H9 (cell line): ENCODE measurements at regions not wholly inside any gene's neighbourhood (a gene's known extent, or its start where the extent isn't known, plus 50 kb on each side); places are given as distances from the start of the nearest gene placed in this dataset.

ENCODE experiments used
- DNase-seq: peaks from one replicate; pipeline ENCODE4 v3.0.0-alpha.2; 2017
- H2AFZ ChIP-seq: one replicate; pipeline ENCODE4 v1.6.1; 2013; ENCODE audit warnings: mild to moderate bottlenecking, low read length, control low read depth, moderate library complexity
- H2AK5ac ChIP-seq: 2 replicates; pipeline ENCODE4 v1.6.1; 2013; ENCODE audit warnings: low read length, control low read depth, mixed read lengths; ENCODE audit not compliant: insufficient read length
- H2BK120ac ChIP-seq: one replicate; pipeline ENCODE4 v1.6.1; 2013; ENCODE audit warnings: low read depth, mild to moderate bottlenecking, low read length, control low read depth, inconsistent platforms; ENCODE audit not compliant: poor library complexity, severe bottlenecking
- H2BK12ac ChIP-seq: 2 replicates; pipeline ENCODE4 v1.6.1; 2013; ENCODE audit warnings: low read length, control low read depth, mixed read lengths, low read depth; ENCODE audit not compliant: insufficient read length
- H2BK15ac ChIP-seq: 2 replicates; pipeline ENCODE4 v1.6.1; 2013; ENCODE audit warnings: low read depth, low read length, control low read depth
- H2BK20ac ChIP-seq: one replicate; pipeline ENCODE4 v1.6.1; 2013; ENCODE audit warnings: low read depth, mild to moderate bottlenecking, low read length, control low read depth, inconsistent platforms; ENCODE audit not compliant: poor library complexity, severe bottlenecking
- H2BK5ac ChIP-seq: 2 replicates; pipeline ENCODE4 v1.6.1; 2013; ENCODE audit warnings: low read length, control low read depth, mixed read lengths; ENCODE audit not compliant: insufficient read length
- H3K14ac ChIP-seq: 2 replicates; pipeline ENCODE4 v1.6.1; 2013; ENCODE audit warnings: low read length, control low read depth; ENCODE audit not compliant: insufficient read depth
- H3K18ac ChIP-seq: 2 replicates; pipeline ENCODE4 v1.6.1; 2013; ENCODE audit warnings: low read depth, mild to moderate bottlenecking, mixed read lengths, low read length, control low read depth; ENCODE audit not compliant: insufficient read length
- H3K23ac ChIP-seq: 2 replicates; pipeline ENCODE4 v1.6.1; 2013; ENCODE audit warnings: low read length, control low read depth, mixed read lengths, low read depth; ENCODE audit not compliant: insufficient read length
- H3K23me2 ChIP-seq: 2 replicates; pipeline ENCODE4 v1.6.1; 2013; ENCODE audit warnings: low read depth, mild to moderate bottlenecking, mixed read lengths, low read length, control low read depth; ENCODE audit not compliant: insufficient read length, poor library complexity, severe bottlenecking
- H3K27ac ChIP-seq: 2 replicates; pipeline ENCODE4 v1.5.1; 2013; ENCODE audit warnings: low read length, control low read depth, mixed read lengths, low read depth; ENCODE audit not compliant: insufficient read length
- H3K27me3 ChIP-seq: 2 replicates; pipeline ENCODE4 v1.6.1; 2013; ENCODE audit warnings: low read length, control low read depth, inconsistent platforms; ENCODE audit not compliant: insufficient read depth
- H3K4ac ChIP-seq: 2 replicates; pipeline ENCODE4 v1.6.1; 2013; ENCODE audit warnings: low read depth, mild to moderate bottlenecking, control low read depth, inconsistent platforms, low read length, moderate library complexity
- H3K4me1 ChIP-seq: 2 replicates; pipeline ENCODE4 v1.6.1; 2013; ENCODE audit warnings: low read length, control low read depth, inconsistent platforms; ENCODE audit not compliant: insufficient read depth
- H3K4me2 ChIP-seq: 2 replicates; pipeline ENCODE4 v1.6.1; 2013; ENCODE audit warnings: low read length, control low read depth, mixed read lengths; ENCODE audit not compliant: insufficient read length, insufficient read depth
- H3K56ac ChIP-seq: 2 replicates; pipeline ENCODE4 v1.6.1; 2013; ENCODE audit warnings: low read depth, mild to moderate bottlenecking, mixed read lengths, low read length, control low read depth; ENCODE audit not compliant: insufficient read length
- H3K79me1 ChIP-seq: 2 replicates; pipeline ENCODE4 v1.6.1; 2013; ENCODE audit warnings: low read depth, mild to moderate bottlenecking, moderate library complexity, low read length, control low read depth, inconsistent platforms; ENCODE audit not compliant: insufficient read depth, poor library complexity, severe bottlenecking
- H3K79me2 ChIP-seq: 2 replicates; pipeline ENCODE4 v1.6.1; 2013; ENCODE audit warnings: low read length, control low read depth, inconsistent platforms; ENCODE audit not compliant: insufficient read depth
- H3K9ac ChIP-seq: 2 replicates; pipeline ENCODE4 v1.6.1; 2013; ENCODE audit warnings: low read length, control low read depth, mixed read lengths; ENCODE audit not compliant: insufficient read length; ENCODE audit errors: extremely low read depth
- H3K9me3 ChIP-seq: one replicate; pipeline ENCODE4 v1.6.1; 2013; ENCODE audit warnings: low read depth, low read length, inconsistent platforms; ENCODE audit not compliant: control insufficient read depth
- H3T11ph ChIP-seq: one replicate; pipeline ENCODE4 v1.6.1; 2013; ENCODE audit warnings: mild to moderate bottlenecking, low read length, control low read depth, inconsistent platforms
- H4K20me1 ChIP-seq: one replicate; pipeline ENCODE4 v1.6.1; 2013; ENCODE audit not compliant: control insufficient read depth, insufficient read length, insufficient read depth
- H4K5ac ChIP-seq: 2 replicates; pipeline ENCODE4 v1.6.1; 2013; ENCODE audit warnings: low read depth, mild to moderate bottlenecking, mixed read lengths, low read length, control low read depth; ENCODE audit not compliant: insufficient read length
- H4K8ac ChIP-seq: replicated peaks from 2 replicates; pipeline ENCODE4 v1.6.1; 2013; ENCODE audit warnings: low read length, control low read depth, mixed read lengths, low read depth; ENCODE audit not compliant: insufficient read length
- H4K91ac ChIP-seq: 2 replicates; pipeline ENCODE4 v1.6.1; 2013; ENCODE audit warnings: low read depth, mild to moderate bottlenecking, moderate library complexity, mixed read lengths, low read length, control low read depth; ENCODE audit not compliant: insufficient read length
- H3K27ac Mint-ChIP-seq, 3 experiments: 2 replicates in 2 of 3; 3 replicates in 1 of 3; pipeline ENCODE4 v1.8.0; 2020 to 2021; ENCODE audit warnings: mixed read lengths in 3 of 3, mild to moderate bottlenecking in 1 of 3, moderate library complexity in 1 of 3
- H3K27me3 Mint-ChIP-seq: 2 replicates; pipeline ENCODE4 v1.8.0; 2021; ENCODE audit warnings: low read depth, mild to moderate bottlenecking, moderate library complexity, mixed read lengths
- H3K36me3 Mint-ChIP-seq, 3 experiments: 2 replicates in 2 of 3; 3 replicates in 1 of 3; pipeline ENCODE4 v1.8.0; 2020 to 2021; ENCODE audit warnings: low read depth in 3 of 3, mixed read lengths in 3 of 3; ENCODE audit not compliant: insufficient read depth in 1 of 3
- H3K4me1 Mint-ChIP-seq, 2 experiments: 2 replicates each; pipeline ENCODE4 v1.8.0; 2020; ENCODE audit warnings: mixed read lengths in 2 of 2
- H3K4me3 Mint-ChIP-seq, 2 experiments: 2 replicates in 1 of 2; 3 replicates in 1 of 2; pipeline ENCODE4 v1.8.0; 2020 to 2021; ENCODE audit warnings: mild to moderate bottlenecking in 2 of 2, mixed read lengths in 2 of 2, moderate library complexity in 1 of 2
- H3K9me3 Mint-ChIP-seq, 2 experiments: 2 replicates in 1 of 2; 3 replicates in 1 of 2; pipeline ENCODE4 v1.8.0; 2020; ENCODE audit warnings: mild to moderate bottlenecking in 2 of 2, mixed read lengths in 2 of 2, moderate library complexity in 1 of 2
- CTCF ChIP-seq: fragments of 200-600 bp; sonication (generic); conservative IDR thresholded peaks from 3 replicates; pipeline ENCODE4 v1.8.0; 2021; ENCODE audit warnings: antibody characterized with exemption, mild to moderate bottlenecking
- WGBS: extraction: QIAGEN DNeasy Blood & Tissue Kit; methylation state at CpG from one replicate; pipeline ENCODE4 v1.1.7; 2013; ENCODE audit warnings: missing lambda C conversion rate, low lambda C conversion rate, mixed read lengths; ENCODE audit not compliant: insufficient read length; ENCODE audit errors: extremely low coverage; 5-methylcytosine and 5-hydroxymethylcytosine counted together

DNA sequence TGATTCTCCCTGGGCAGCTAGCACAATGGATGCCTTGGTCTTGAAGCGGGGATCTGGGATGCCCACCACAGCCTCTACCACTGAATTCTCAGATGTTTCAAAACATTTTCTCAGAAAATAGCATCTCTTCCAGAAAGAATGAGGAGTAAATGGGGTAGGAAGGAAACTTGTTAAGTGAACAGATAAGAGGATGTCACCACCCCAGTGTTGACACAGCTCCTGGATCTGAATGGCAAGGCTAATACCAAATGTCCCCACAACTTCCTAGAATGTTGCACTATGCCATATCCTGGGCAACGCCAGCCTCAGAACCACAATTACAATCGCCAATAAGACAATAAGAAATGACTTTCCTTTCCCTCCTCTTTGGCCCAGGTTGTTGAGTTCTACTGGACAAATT is 177.2 kb downstream of the BCL11A start:
- H3K9me3 Mint-ChIP-seq, result no peaks in the 10 kb centered on the region
- no peaks in the 10 kb centered on the region for H3K79me1 ChIP-seq
- H3K14ac ChIP-seq, result no peak overlapping the region
- no peak overlapping the region for H3K27ac ChIP-seq
- H3K27ac Mint-ChIP-seq, result no peak overlapping the region
- no peak overlapping the region for H3T11ph ChIP-seq
- no peaks in the 10 kb centered on the region for H3K36me3 Mint-ChIP-seq
- no peak overlapping the region for H2BK5ac ChIP-seq
- H4K8ac ChIP-seq, result no peak overlapping the region
- H3K79me2 ChIP-seq, result no peaks in the 10 kb centered on the region
- no peak overlapping the region for H3K9ac ChIP-seq
- no peaks in the 10 kb centered on the region for H3K9me3 ChIP-seq
- H3K4me3 Mint-ChIP-seq, result no peak overlapping the region
- H2BK120ac ChIP-seq, result no peak overlapping the region
- no peak for TF ChIP-seq CTCF
- H2BK20ac ChIP-seq, result no peak overlapping the region
- no peak overlapping the region for H3K4ac ChIP-seq
- no peaks in the 10 kb centered on the region for H4K20me1 ChIP-seq
- no CpG with 5 or more reads among the region's 3 CpGs for WGBS
- no peak overlapping the region for H3K4me2 ChIP-seq
- peaks cover 7% of the 10 kb centered on the region for H3K27me3 Mint-ChIP-seq
- no peaks in the 10 kb centered on the region for H3K27me3 ChIP-seq
- no peak overlapping the region for H2BK15ac ChIP-seq
- H3K4me1 Mint-ChIP-seq, result peaks cover 11% of the 10 kb centered on the region in 2 experiments
- no peak overlapping the region for H3K56ac ChIP-seq
- H2AFZ ChIP-seq, result no peak overlapping the region
- H3K18ac ChIP-seq, result no peak overlapping the region
- no peak overlapping the region for H2BK12ac ChIP-seq
- no peaks in the 10 kb centered on the region; the same call in 1 of the 2 replicates for H3K4me1 ChIP-seq
- DNase-seq, result no peak
- no peak overlapping the region for H3K23ac ChIP-seq
- H4K91ac ChIP-seq, result no peak overlapping the region
- no peak overlapping the region for H4K5ac ChIP-seq
- H2AK5ac ChIP-seq, result no peak overlapping the region
- no peaks in the 10 kb centered on the region for H3K23me2 ChIP-seq
